ENCODE measurements at regions not wholly inside any gene's neighbourhood (a gene's known extent, or its start where the extent isn't known, plus 50 kb on each side); places are given as distances from the start of the nearest gene placed in this dataset.

GRCh38 chr4:123060039-123060770 lies 137.8 kb upstream of the NUDT6 start:
- intact Hi-C loops (cut with DNase I), result no loop called here
- no peaks in the 10 kb centered on the region for H3K27me3 ChIP-seq (ENCODE audit: control insufficient read depth, insufficient read depth)
- H3K4me1 ChIP-seq (ENCODE audit: control insufficient read depth, insufficient read depth, low read length), result no peaks in the 10 kb centered on the region
- peak in 2 of 3 donors; percentile 2 to 38 for DNase-seq
- ATAC-seq, result no peak
- H3K9me3 ChIP-seq (ENCODE audit: control insufficient read depth, low read length), result no peaks in the 10 kb centered on the region
- no peak overlapping the region for H3K27ac ChIP-seq (ENCODE audit: low read length)
- 96% methylated on average over 6 of the region's 6 CpGs for WGBS
- no peak overlapping the region for H3K4me3 ChIP-seq (ENCODE audit: low read length)

DNA sequence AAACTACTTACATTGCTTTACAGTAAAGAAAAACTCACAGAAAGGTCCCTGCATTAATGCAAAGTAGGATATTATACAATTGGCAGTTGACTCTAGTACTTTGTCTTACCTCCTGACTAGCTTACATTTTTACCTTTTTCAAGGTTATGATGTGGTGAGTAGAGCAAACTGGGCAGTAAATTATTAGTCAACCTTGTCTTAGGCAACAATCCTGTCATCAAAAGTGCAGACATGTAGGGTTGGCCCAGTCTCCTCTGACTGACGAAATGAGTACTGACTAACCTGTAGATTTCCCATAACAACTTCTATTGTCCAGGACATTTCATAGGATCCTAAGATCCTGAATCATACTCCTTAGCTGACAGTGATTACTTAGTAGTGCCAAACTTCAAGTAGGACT lies 142.0 kb upstream of the NUDT6 start:
- ATAC-seq (no peak), DNase-seq (no peak)
- Histone ChIP-seq H3K27ac (ENCODE audit: low read length) (no peak overlapping the region), H3K4me3 (ENCODE audit: low read length) (no peak overlapping the region), H3K4me1 (ENCODE audit: control insufficient read depth, insufficient read depth, low read length) (no peaks in the 10 kb centered on the region), H3K9me3 (ENCODE audit: control insufficient read depth, low read length) (no peaks in the 10 kb centered on the region), H3K27me3 (ENCODE audit: control insufficient read depth, insufficient read depth) (no peaks in the 10 kb centered on the region)
- intact Hi-C loops (cut with DNase I), result no loop called here
- WGBS, result 97% methylated on average over 1 of the region's 1 CpG

- DNase-seq (no peak), ATAC-seq (no peak)
- intact Hi-C loops (cut with DNase I), result no loop called here
- Histone ChIP-seq H3K4me1 (ENCODE audit: control insufficient read depth, insufficient read depth, low read length) (no peaks in the 10 kb centered on the region), H3K27ac (ENCODE audit: low read length) (no peak overlapping the region), H3K9me3 (ENCODE audit: control insufficient read depth, low read length) (no peaks in the 10 kb centered on the region), H3K4me3 (ENCODE audit: low read length) (no peak overlapping the region), H3K27me3 (ENCODE audit: control insufficient read depth, insufficient read depth) (no peaks in the 10 kb centered on the region)
- 56% methylated on average over 1 of the region's 1 CpG for WGBS
These were observed 145.7 kb upstream of the NUDT6 start for GRCh38 chr4:123068081-123068480.

GRCh38 chr4:123072060-123072459 lies 149.7 kb upstream of the NUDT6 start:
- DNase-seq (no peak), ATAC-seq (no peak)
- Histone ChIP-seq H3K4me3 (ENCODE audit: low read length) (no peak overlapping the region), H3K4me1 (ENCODE audit: control insufficient read depth, insufficient read depth, low read length) (no peaks in the 10 kb centered on the region), H3K9me3 (ENCODE audit: control insufficient read depth, low read length) (no peaks in the 10 kb centered on the region), H3K27ac (ENCODE audit: low read length) (no peak overlapping the region), H3K27me3 (ENCODE audit: control insufficient read depth, insufficient read depth) (no peaks in the 10 kb centered on the region)
- intact Hi-C loops (cut with DNase I), result no loop called here
- WGBS, result 97% methylated on average over 1 of the region's 1 CpG

DNA sequence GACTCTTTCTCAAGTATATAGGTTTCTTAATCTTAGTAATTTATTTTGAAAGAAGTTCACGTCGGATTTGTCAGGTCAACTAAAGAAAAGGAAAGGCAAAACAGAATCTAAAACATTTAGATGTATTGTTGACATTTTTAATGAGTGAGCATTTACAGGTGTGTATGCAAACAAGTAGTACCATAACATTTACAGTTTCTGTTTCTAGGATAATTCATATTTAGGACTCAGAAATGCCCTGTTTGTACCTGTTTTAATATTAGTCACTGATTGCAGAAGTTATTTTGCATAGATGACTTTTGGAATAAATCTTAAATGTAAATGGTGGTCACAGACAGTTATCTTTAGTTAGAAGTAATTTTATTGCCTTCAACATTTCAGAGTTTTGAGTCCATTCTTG lies 151.3 kb upstream of the NUDT6 start:
- ATAC-seq (no peak), DNase-seq (no peak)
- Histone ChIP-seq H3K4me3 (ENCODE audit: low read length) (no peak overlapping the region), H3K4me1 (ENCODE audit: control insufficient read depth, insufficient read depth, low read length) (no peaks in the 10 kb centered on the region), H3K9me3 (ENCODE audit: control insufficient read depth, low read length) (no peaks in the 10 kb centered on the region), H3K27ac (ENCODE audit: low read length) (no peak overlapping the region), H3K27me3 (ENCODE audit: control insufficient read depth, insufficient read depth) (no peaks in the 10 kb centered on the region)
- 87% methylated on average over 2 of the region's 2 CpGs for WGBS
- intact Hi-C loops (cut with DNase I), result no loop called here

DNA sequence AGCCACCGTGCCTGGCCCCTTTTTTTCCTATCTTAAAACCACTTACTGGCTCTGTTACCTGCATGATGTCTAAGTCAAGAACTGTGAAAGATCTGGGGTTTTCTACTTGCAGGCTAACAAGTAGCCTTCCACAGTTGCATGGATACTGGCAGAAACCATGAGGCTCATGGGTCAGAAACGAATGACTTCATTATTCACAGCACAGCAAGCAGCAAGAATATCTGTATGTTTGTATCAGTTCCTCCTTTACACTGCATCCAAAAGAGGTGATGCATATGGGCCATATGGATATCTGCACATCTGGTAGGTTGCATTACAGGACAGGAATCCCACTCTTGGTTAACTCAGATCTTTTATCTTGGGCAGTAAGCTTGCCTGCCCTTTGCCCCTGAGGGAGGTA lies 154.9 kb upstream of the NUDT6 start:
- no peaks in the 10 kb centered on the region for H3K27me3 ChIP-seq (ENCODE audit: control insufficient read depth, insufficient read depth)
- 96% methylated on average over 2 of the region's 2 CpGs for WGBS
- H3K4me3 ChIP-seq (ENCODE audit: low read length), result no peak overlapping the region
- ATAC-seq (no peak), DNase-seq (no peak)
- no peak overlapping the region for H3K27ac ChIP-seq (ENCODE audit: low read length)
- intact Hi-C loops (cut with DNase I), result no loop called here
- no peaks in the 10 kb centered on the region for H3K4me1 ChIP-seq (ENCODE audit: control insufficient read depth, insufficient read depth, low read length)
- no peaks in the 10 kb centered on the region for H3K9me3 ChIP-seq (ENCODE audit: control insufficient read depth, low read length)

DNA sequence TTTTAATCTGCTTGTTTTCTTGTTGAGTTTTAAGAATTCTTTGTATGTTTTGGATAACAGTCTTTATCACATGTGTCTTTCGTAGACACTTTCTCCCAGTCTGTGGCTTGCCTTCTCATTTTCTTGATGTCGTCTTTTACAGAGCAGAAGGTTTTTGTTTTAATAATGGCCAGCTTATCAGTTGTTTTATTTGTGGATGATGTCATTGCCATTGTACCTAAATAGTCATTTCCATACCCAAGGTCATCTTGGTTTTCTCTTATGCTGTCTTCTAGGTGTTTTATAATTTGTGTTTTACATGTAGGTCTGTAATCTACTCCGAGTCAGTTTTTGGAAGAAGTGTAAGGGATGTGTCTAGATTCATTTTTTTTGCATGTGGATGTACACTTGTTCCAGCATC lies 159.6 kb upstream of the NUDT6 start:
- intact Hi-C loops (cut with DNase I), result no loop called here
- Histone ChIP-seq H3K4me3 (ENCODE audit: low read length) (no peak overlapping the region), H3K9me3 (ENCODE audit: control insufficient read depth, low read length) (no peaks in the 10 kb centered on the region), H3K27ac (ENCODE audit: low read length) (no peak overlapping the region), H3K27me3 (ENCODE audit: control insufficient read depth, insufficient read depth) (no peaks in the 10 kb centered on the region), H3K4me1 (ENCODE audit: control insufficient read depth, insufficient read depth, low read length) (no peaks in the 10 kb centered on the region)
- ATAC-seq, result no peak
- DNase-seq, result no peak
- 84% methylated on average over 3 of the region's 3 CpGs for WGBS

- Histone ChIP-seq H3K9me3 (ENCODE audit: control insufficient read depth, low read length) (no peaks in the 10 kb centered on the region), H3K4me1 (ENCODE audit: control insufficient read depth, insufficient read depth, low read length) (no peaks in the 10 kb centered on the region), H3K27me3 (ENCODE audit: control insufficient read depth, insufficient read depth) (no peaks in the 10 kb centered on the region), H3K4me3 (ENCODE audit: low read length) (no peak overlapping the region), H3K27ac (ENCODE audit: low read length) (no peak overlapping the region)
- DNase-seq (no peak), ATAC-seq (no peak)
- intact Hi-C loops (cut with DNase I), result no loop called here
- WGBS, result 69% methylated on average over 3 of the region's 3 CpGs
These were observed 161.2 kb upstream of the NUDT6 start for GRCh38 chr4:123083646-123084045.

DNA sequence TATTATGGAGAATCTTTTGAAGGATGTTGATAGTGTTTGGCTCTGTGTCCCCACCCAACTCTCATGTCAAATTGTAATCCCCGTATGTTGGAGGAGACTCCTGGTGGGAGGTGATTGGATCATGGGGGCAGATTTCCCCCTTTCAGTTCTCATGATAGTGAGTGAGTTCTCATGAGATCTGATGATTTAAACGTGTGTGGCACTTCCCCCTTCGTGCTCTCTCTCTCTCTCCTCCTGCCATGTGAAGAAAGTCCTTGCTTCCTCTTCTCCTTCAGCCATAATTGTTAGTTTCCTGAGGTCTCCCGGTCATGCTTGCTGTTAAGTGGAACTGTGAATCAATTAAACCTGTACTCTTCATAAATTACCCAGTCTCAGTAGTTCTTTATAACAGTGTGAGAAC lies 166.1 kb upstream of the NUDT6 start:
- no peak for DNase-seq
- Histone ChIP-seq H3K9me3 (ENCODE audit: control insufficient read depth, low read length) (no peaks in the 10 kb centered on the region), H3K4me3 (ENCODE audit: low read length) (no peak overlapping the region), H3K27me3 (ENCODE audit: control insufficient read depth, insufficient read depth) (no peaks in the 10 kb centered on the region), H3K27ac (ENCODE audit: low read length) (no peak overlapping the region), H3K4me1 (ENCODE audit: control insufficient read depth, insufficient read depth, low read length) (no peaks in the 10 kb centered on the region)
- intact Hi-C loops (cut with DNase I), result no loop called here
- no peak for ATAC-seq
- 75% methylated on average over 4 of the region's 4 CpGs for WGBS

GRCh38 chr4:123090886-123091285 lies 168.5 kb upstream of the NUDT6 start:
- H3K4me1 ChIP-seq (ENCODE audit: control insufficient read depth, insufficient read depth, low read length), result no peaks in the 10 kb centered on the region
- H3K27me3 ChIP-seq (ENCODE audit: control insufficient read depth, insufficient read depth), result no peaks in the 10 kb centered on the region
- no peak overlapping the region for H3K27ac ChIP-seq (ENCODE audit: low read length)
- H3K4me3 ChIP-seq (ENCODE audit: low read length), result no peak overlapping the region
- no peaks in the 10 kb centered on the region for H3K9me3 ChIP-seq (ENCODE audit: control insufficient read depth, low read length)
- intact Hi-C loops (cut with DNase I), result no loop called here
- 66% methylated on average over 2 of the region's 2 CpGs for WGBS
- DNase-seq, result no peak
- no peak for ATAC-seq

GRCh38 chr4:123092586-123092985 lies 170.2 kb upstream of the NUDT6 start:
- intact Hi-C loops (cut with DNase I), result no loop called here
- no peaks in the 10 kb centered on the region for H3K27me3 ChIP-seq (ENCODE audit: control insufficient read depth, insufficient read depth)
- 99% methylated on average over 1 of the region's 1 CpG for WGBS

GRCh38 chr4:123093236-123093635 lies 170.8 kb upstream of the NUDT6 start:
- H3K4me1 ChIP-seq (ENCODE audit: control insufficient read depth, insufficient read depth, low read length), result no peaks in the 10 kb centered on the region
- 95% methylated on average over 3 of the region's 3 CpGs for WGBS
- no peaks in the 10 kb centered on the region for H3K27me3 ChIP-seq (ENCODE audit: control insufficient read depth, insufficient read depth)
- intact Hi-C loops (cut with DNase I), result no loop called here
- H3K4me3 ChIP-seq (ENCODE audit: low read length), result no peak overlapping the region
- no peaks in the 10 kb centered on the region for H3K9me3 ChIP-seq (ENCODE audit: control insufficient read depth, low read length)
- H3K27ac ChIP-seq (ENCODE audit: low read length), result no peak overlapping the region
- DNase-seq (no peak), ATAC-seq (no peak)

More at GRCh38 chr4:123092586-123092985, 170.2 kb upstream of the NUDT6 start:
- ATAC-seq (no peak), DNase-seq (no peak)
- Histone ChIP-seq H3K9me3 (ENCODE audit: control insufficient read depth, low read length) (no peaks in the 10 kb centered on the region), H3K4me1 (ENCODE audit: control insufficient read depth, insufficient read depth, low read length) (no peaks in the 10 kb centered on the region), H3K4me3 (ENCODE audit: low read length) (no peak overlapping the region), H3K27ac (ENCODE audit: low read length) (no peak overlapping the region)
